ENCODE measurements at regions not wholly inside any gene's neighbourhood (a gene's known extent, or its start where the extent isn't known, plus 50 kb on each side); places are given as distances from the start of the nearest gene placed in this dataset.

GRCh38 chr20:60470366-60470765 is 512.1 kb downstream of the CDH26 start:
- TF ChIP-seq CTCF (IDR thresholded peaks at IDR 0.05) (no peak), POLR2A (IDR thresholded peaks at IDR 0.05) (no peak)

Measured in lower leg skin (tissue), 3 donors.